NB4 (cell line): ENCODE measurements at regions not wholly inside any gene's neighbourhood (a gene's known extent, or its start where the extent isn't known, plus 50 kb on each side); places are given as distances from the start of the nearest gene placed in this dataset.

Source experiments
- MYC ChIP-seq: IDR thresholded peaks from 2 replicates; pipeline ENCODE4 v1.6.1; 2011; ENCODE audit warnings: low read depth, low read length
- POLR2A ChIP-seq: IDR thresholded peaks from 2 replicates; pipeline ENCODE4 v1.6.1; 2011; ENCODE audit warnings: mild to moderate bottlenecking; ENCODE audit not compliant: insufficient read length; ENCODE audit errors: extremely low read depth
- TF ChIP-seq, protein P1 (sequence below): IDR thresholded peaks from one replicate; pipeline ENCODE4 v1.5.1; 2012; ENCODE audit warnings: low read depth, low read length
- TF ChIP-seq, protein P2 (sequence below): IDR thresholded peaks from 2 replicates; pipeline ENCODE4 v1.6.1; 2011; ENCODE audit warnings: low read depth, low read length

DNA sequence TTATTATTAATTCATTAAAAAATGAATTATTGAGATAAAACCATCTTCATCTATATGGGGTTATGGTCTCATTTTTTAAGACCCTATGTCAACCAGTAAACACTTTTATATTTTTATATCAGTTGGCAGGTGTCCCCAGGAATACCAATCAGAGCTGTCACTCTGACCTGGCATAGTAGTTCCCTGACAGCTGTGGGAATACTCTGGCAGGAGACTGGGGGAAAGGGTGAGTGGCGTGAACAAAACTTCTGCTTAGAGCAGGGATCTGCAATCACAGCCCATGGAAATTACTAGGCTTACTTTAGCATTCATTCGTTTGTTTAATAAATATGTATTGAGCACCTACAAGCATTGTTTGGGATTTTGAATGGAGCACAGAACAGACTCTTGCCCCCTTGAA lies 254.1 kb upstream of the KLF3 start:
- TF ChIP-seq, protein P1, sequence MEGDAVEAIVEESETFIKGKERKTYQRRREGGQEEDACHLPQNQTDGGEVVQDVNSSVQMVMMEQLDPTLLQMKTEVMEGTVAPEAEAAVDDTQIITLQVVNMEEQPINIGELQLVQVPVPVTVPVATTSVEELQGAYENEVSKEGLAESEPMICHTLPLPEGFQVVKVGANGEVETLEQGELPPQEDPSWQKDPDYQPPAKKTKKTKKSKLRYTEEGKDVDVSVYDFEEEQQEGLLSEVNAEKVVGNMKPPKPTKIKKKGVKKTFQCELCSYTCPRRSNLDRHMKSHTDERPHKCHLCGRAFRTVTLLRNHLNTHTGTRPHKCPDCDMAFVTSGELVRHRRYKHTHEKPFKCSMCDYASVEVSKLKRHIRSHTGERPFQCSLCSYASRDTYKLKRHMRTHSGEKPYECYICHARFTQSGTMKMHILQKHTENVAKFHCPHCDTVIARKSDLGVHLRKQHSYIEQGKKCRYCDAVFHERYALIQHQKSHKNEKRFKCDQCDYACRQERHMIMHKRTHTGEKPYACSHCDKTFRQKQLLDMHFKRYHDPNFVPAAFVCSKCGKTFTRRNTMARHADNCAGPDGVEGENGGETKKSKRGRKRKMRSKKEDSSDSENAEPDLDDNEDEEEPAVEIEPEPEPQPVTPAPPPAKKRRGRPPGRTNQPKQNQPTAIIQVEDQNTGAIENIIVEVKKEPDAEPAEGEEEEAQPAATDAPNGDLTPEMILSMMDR, result no peak
- TF ChIP-seq POLR2A (no peak), MYC (no peak)
- TF ChIP-seq, protein P2, sequence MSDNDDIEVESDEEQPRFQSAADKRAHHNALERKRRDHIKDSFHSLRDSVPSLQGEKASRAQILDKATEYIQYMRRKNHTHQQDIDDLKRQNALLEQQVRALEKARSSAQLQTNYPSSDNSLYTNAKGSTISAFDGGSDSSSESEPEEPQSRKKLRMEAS, result no peak
